OCI-LY3 (cell line): ENCODE measurements at regions not wholly inside any gene's neighbourhood (a gene's known extent, or its start where the extent isn't known, plus 50 kb on each side); places are given as distances from the start of the nearest gene placed in this dataset.

Experiments
- H2AFZ ChIP-seq: fragments of 200-600, 300-600 bp; shearing (Covaris generic); 2 replicates; pipeline ENCODE4 v1.6.0; 2014; ENCODE audit warnings: antibody characterized with exemption, low read depth, low read length
- H3K27ac ChIP-seq: fragments of 200-600, 300-600 bp; sonication (generic); 2 replicates; pipeline ENCODE4 v1.5.1; 2014; ENCODE audit warnings: mild to moderate bottlenecking, low read length, moderate library complexity, mixed read lengths
- H3K27me3 ChIP-seq: fragments of 200-600, 300-600 bp; sonication (generic); 2 replicates; pipeline ENCODE4 v1.6.1; 2014; ENCODE audit warnings: low read depth, low read length, mixed read lengths
- H3K36me3 ChIP-seq: fragments of 200-600, 300-600 bp; sonication (generic); replicated peaks from 2 replicates; pipeline ENCODE3; 2014; ENCODE audit warnings: low read depth, low read length, mixed read lengths
- H3K4me1 ChIP-seq: fragments of 300-600, 200-600 bp; sonication (generic); 2 replicates; pipeline ENCODE4 v1.6.1; 2014; ENCODE audit warnings: low read length, mixed read lengths
- H3K4me2 ChIP-seq: fragments of 200-600, 300-600 bp; sonication (generic); 2 replicates; pipeline ENCODE4 v1.6.1; 2014; ENCODE audit warnings: low read length, mixed read lengths
- H3K4me3 ChIP-seq: fragments of 300-600, 200-600 bp; sonication (generic); 2 replicates; pipeline ENCODE4 v1.5.1; 2014; ENCODE audit warnings: antibody characterized with exemption, mild to moderate bottlenecking, low read length, moderate library complexity
- H3K79me2 ChIP-seq: fragments of 300-600, 200-600 bp; shearing (Covaris generic); 2 replicates; pipeline ENCODE4 v1.6.1; 2014; ENCODE audit warnings: mild to moderate bottlenecking, low read length, mixed read lengths
- H3K9ac ChIP-seq: fragments of 300-600, 200-600 bp; shearing (Covaris generic); 2 replicates; pipeline ENCODE4 v1.6.0; 2014; ENCODE audit warnings: mild to moderate bottlenecking, low read length, moderate library complexity
- H3K9me3 ChIP-seq: fragments of 200-600, 300-600 bp; shearing (Covaris generic); 2 replicates; pipeline ENCODE4 v1.6.1; 2014; ENCODE audit warnings: low read length, mixed read lengths; ENCODE audit not compliant: insufficient read depth
- H4K20me1 ChIP-seq: fragments of 200-600, 300-600 bp; sonication (generic); 2 replicates; pipeline ENCODE4 v1.6.1; 2016; ENCODE audit warnings: low read length, mixed read lengths; ENCODE audit not compliant: insufficient read depth
- CTCF ChIP-seq: fragments of 200-600, 300-600 bp; sonication (generic); IDR thresholded peaks from 2 replicates; pipeline ENCODE4 v1.5.1; 2014; ENCODE audit warnings: antibody characterized with exemption, low read length, low read depth
- EZH2phosphoT487 ChIP-seq: fragments of 200-600 bp; shearing (Covaris generic); IDR thresholded peaks from 2 replicates; pipeline ENCODE4 v1.6.1; 2018; ENCODE audit warnings: antibody characterized with exemption, mixed run types, low read depth

- TF ChIP-seq EZH2phosphoT487 (no peak), CTCF (no peak)
- no peaks in the 10 kb centered on the region for H3K36me3 ChIP-seq
Measured at GRCh38 chr6:112401083-112401482, 54.0 kb downstream of the RFPL4B start.

DNA sequence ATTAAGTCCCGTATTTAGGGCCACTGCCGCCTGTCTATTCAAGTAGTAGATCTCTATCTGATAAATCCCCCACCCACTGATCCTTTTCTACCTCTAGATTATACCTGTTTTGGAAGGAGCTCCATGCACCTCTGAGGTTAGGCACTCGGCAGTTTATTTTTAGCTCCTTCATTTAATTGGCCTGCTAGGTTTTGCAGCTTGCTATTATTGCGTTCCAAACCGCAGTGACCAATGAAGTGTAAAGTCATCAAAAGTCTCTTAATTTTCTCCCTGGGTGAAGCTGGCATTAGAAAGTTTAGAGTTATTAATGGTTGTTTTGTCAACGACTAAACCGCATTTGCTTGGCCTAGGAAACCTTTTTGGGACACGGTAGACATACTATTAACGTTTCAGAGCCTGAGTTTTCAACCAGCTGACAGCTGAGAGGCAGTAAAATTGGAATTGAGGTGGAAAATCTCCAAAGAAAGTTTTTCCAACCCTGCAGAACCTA lies 60.0 kb downstream of the RFPL4B start:
- no peaks in the 10 kb centered on the region for H3K79me2 ChIP-seq
- H3K36me3 ChIP-seq: no peaks in the 10 kb centered on the region
- H3K4me3 ChIP-seq: no peak overlapping the region
- no peak overlapping the region for H2AFZ ChIP-seq
- no peaks in the 10 kb centered on the region for H3K9me3 ChIP-seq
- no peaks in the 10 kb centered on the region for H4K20me1 ChIP-seq
- H3K27me3 ChIP-seq: no peaks in the 10 kb centered on the region
- TF ChIP-seq EZH2phosphoT487: no peak
- TF ChIP-seq CTCF: no peak
- no peak overlapping the region for H3K4me2 ChIP-seq
- no peaks in the 10 kb centered on the region for H3K4me1 ChIP-seq
- H3K9ac ChIP-seq: no peak overlapping the region
- no peak overlapping the region for H3K27ac ChIP-seq

More at GRCh38 chr6:112401083-112401482, 54.0 kb downstream of the RFPL4B start:
- H3K9me3 ChIP-seq: no peaks in the 10 kb centered on the region
- no peak overlapping the region for H3K4me3 ChIP-seq
- H3K79me2 ChIP-seq: no peaks in the 10 kb centered on the region
- H4K20me1 ChIP-seq: no peaks in the 10 kb centered on the region
- H3K9ac ChIP-seq: no peak overlapping the region
- no peak overlapping the region for H2AFZ ChIP-seq
- no peaks in the 10 kb centered on the region for H3K27me3 ChIP-seq
- H3K27ac ChIP-seq: no peak overlapping the region
- no peaks in the 10 kb centered on the region for H3K4me1 ChIP-seq
- H3K4me2 ChIP-seq: no peak overlapping the region

- H3K4me1 ChIP-seq: no peaks in the 10 kb centered on the region
- no peak overlapping the region for H3K4me2 ChIP-seq
- H4K20me1 ChIP-seq: no peaks in the 10 kb centered on the region
- no peaks in the 10 kb centered on the region for H3K36me3 ChIP-seq
- H3K9ac ChIP-seq: no peak overlapping the region
- H3K9me3 ChIP-seq: no peaks in the 10 kb centered on the region
- no peaks in the 10 kb centered on the region for H3K79me2 ChIP-seq
- TF ChIP-seq CTCF: no peak
- TF ChIP-seq EZH2phosphoT487: no peak
- H3K4me3 ChIP-seq: no peak overlapping the region
- no peaks in the 10 kb centered on the region for H3K27me3 ChIP-seq
- no peak overlapping the region for H2AFZ ChIP-seq
- H3K27ac ChIP-seq: no peak overlapping the region
Measured at GRCh38 chr6:112408522-112408921, 61.4 kb downstream of the RFPL4B start.

GRCh38 chr6:112409311-112409710 lies 62.2 kb downstream of the RFPL4B start:
- Histone ChIP-seq H4K20me1 (no peaks in the 10 kb centered on the region), H3K9ac (no peak overlapping the region), H3K27me3 (no peaks in the 10 kb centered on the region), H3K4me3 (no peak overlapping the region), H3K9me3 (no peaks in the 10 kb centered on the region), H3K4me1 (no peaks in the 10 kb centered on the region), H3K4me2 (no peak overlapping the region), H3K79me2 (no peaks in the 10 kb centered on the region), H3K27ac (no peak overlapping the region), H3K36me3 (no peaks in the 10 kb centered on the region), H2AFZ (no peak overlapping the region)
- TF ChIP-seq CTCF: no peak
- TF ChIP-seq EZH2phosphoT487: no peak
